H4 (cell line): ENCODE measurements at regions not wholly inside any gene's neighbourhood (a gene's known extent, or its start where the extent isn't known, plus 50 kb on each side); places are given as distances from the start of the nearest gene placed in this dataset.
A peak's percentile ranks its signal among the peaks of the same experiment; 100 is the strongest.
"Not testable (repeated sequence)": the region's sequence is repeated elsewhere in the genome, so short reads cannot be mapped to it uniquely, and the experiment has no call there.

Experiments
- DNase-seq: peaks from one replicate; pipeline ENCODE4 v3.0.0-alpha.2; 2015; ENCODE audit warnings: low spot score

- DNase-seq = no peak
These were observed 112.3 kb downstream of the MIAT start for GRCh38 chr22:26769663-26770062.

GRCh38 chr22:26770624-26771023 lies 113.2 kb downstream of the MIAT start:
- DNase-seq = no peak

DNA sequence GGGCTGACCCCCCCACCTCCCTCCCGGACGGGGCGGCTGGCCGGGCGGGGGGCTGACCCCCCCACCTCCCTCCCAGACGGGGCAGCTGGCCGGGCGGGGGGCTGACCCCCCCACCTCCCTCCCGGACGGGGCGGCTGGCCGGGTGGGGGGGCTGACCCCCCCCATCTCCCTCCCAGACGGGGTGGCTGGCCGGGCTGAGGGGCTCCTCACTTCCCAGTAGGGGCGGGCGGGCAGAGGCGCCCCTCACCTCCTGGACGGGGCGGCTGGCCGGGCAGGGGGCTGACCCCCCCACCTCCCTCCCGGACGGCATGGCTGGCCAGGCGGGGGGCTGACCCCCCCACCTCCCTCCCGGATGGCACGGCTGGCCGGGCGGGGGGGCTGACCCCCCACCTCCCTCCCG lies 115.7 kb downstream of the MIAT start:
- DNase-seq = not testable (repeated sequence)

- DNase-seq = no peak
These were observed 118.0 kb downstream of the MIAT start for GRCh38 chr22:26775394-26775793.

DNA sequence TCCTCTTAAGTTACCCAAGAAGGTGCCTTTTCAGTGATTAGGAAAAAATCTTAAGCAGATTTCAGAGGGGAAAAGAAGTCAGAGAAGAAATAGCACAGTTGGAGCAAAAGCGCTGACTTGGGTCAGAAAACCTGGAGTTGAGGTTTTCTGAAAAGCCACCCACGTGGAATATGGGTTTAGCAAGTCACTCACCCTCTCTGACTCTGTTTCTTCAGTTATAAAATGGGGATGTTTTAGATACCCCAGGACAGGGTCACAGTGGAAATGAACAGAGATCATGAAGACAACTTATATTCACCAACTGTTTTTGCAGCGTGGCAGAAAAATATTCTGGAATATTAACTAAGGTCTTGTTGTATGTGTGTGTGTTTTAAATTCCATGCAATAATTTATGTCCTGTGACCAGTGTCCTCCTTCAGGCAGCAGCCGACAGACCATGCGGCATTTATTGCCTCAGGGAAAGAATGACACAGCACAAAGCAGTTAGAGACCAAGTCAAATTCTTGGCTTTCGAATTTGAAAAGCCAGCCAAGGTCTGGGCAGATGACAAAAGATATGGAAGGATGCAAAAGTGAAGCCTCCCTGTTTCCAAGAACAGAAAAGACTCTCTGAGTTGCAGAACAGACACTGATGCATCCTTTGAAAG lies 119.9 kb downstream of the MIAT start:
- DNase-seq = peak; percentile 26

- no peak for DNase-seq
These were observed 121.0 kb downstream of the MIAT start for GRCh38 chr22:26778372-26778771.

DNA sequence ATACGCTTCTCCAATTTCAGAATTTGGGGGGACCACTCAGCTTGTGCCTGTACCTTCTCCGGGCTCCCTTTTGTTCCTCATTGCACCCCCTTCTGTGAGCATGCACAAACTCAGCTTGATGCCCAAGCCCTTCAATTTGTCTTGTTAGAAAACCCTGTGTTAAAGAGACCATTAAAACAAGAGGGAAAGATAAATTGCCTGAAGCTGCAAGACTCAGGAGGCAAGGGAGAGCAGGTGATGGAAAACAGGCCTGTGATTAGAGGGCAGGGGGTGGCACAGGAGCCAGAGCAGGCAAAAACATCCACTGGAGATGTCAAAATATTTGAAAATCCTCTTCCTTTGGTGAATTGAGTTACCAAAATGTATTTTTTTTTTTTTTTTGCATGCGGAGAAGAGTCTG lies 121.7 kb downstream of the MIAT start:
- no peak for DNase-seq

DNA sequence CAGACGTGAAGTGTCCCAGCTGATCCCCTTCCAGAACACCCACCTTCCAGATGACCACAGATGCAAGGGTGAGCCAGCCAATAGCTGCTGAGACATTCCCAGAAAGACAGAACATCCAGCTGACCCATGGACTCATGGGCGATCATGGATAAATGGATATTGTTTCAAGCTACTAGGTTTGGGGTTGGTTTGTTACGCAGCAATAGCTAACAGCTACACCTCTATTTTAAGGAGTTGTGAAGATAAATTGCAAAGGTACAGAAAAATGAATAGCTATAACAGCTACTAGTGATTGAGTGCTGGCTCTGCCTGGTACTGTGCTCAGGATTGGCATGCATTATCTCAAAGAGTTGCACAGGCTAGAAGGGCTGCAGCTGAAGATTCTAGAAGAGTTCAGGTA lies 122.5 kb downstream of the MIAT start:
- no peak for DNase-seq

DNA sequence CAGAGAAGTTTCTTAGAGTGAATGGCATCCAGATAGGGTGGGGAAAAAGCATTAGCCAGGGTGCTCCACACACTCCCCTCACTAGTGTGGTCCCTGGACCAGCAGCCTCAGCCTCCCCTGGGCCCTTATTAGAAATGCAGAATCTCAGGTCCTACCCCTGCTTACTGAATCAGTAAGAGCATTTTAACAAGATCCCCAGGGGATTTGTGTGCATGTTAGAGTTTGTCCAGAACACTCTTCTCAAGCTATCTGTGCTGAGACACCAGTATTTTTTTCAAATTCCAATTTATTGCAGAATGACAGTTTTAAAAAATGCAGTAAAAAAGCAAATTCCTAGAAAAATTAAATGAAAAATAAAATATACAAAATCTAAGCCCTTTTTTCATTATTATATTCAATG lies 123.1 kb downstream of the MIAT start:
- DNase-seq = no peak

DNA sequence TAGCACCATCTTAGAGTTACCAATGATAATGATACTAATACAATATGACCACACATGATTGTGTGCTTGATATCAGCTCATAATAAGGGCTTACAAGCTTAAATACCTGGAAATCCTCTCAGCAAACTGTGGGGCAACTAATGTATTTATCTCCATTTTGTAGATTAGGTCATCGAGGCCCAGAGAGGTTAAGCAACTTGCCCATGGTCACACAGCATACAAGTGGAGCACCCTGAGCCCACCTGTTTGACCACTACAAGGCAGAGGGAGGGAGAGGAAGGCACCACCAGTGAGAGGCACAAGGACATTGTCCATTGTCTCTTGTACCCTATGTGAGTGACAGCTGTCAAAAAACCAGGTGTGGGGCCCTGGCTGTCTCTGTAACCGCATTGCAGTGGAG lies 123.7 kb downstream of the MIAT start:
- DNase-seq = no peak

- no peak for DNase-seq
These were observed 124.2 kb downstream of the MIAT start for GRCh38 chr22:26781596-26781995.

DNA sequence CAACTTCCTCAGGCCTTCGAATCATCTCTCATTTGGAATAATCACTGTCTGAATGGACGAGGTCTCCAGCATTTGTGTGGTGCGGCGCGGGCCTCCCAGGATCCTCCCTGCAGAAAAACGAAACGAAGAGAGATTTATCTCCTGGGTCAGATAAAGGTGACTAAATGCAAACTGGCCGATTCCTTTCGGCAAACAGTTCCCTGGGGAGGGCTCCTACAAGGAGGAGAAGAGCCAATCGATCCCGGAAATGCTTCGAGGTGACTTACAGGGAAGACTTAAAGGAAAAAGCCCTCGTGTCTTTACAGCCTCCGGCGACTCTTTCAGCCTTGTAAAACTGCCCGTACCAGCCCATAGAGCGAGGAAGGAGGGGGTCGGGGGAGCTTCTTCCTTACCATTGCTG lies 126.5 kb downstream of the MIAT start:
- no peak for DNase-seq

DNA sequence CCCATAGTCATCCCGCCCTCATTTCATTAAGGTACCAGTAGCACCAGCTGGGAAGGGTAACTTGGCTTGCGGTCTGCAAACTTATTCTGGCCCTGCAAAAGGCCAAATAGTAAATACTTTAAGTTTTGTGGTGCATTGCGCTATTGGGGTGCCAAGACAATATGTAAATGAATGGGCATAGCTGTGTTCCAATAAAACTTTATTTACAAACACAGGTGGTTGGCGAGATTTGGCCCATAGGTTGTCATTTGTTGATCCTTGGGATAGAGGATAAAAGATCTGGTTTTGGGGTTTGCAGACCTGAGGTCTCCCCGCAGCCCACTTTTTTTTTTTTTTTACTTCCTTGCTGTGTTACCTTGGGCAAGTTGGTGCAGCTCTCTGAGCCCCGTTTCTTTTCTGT lies 127.4 kb downstream of the MIAT start:
- no peak for DNase-seq

GRCh38 chr22:26785932-26786331 lies 128.5 kb downstream of the MIAT start:
- no peak for DNase-seq

DNA sequence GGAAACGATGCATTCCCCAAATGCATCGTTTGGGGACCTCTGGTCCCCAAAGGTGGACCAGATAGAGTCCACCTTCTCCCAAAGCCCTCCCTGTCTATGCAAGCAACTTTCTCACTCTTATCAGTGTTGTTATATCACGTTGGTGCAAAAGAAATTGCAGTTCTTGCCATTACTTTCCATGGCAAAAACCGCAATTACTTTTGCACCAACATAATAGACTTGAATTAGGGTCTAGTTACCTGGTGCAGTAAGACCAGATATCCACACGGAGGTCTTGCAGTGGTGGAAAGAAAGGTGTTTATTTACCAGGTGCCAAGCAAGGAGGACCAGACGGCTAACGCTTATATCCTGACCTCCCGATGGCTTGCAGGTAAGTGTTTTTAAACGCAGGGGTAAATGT lies 129.0 kb downstream of the MIAT start:
- no peak for DNase-seq

GRCh38 chr22:26789951-26790350 lies 132.6 kb downstream of the MIAT start:
- no peak for DNase-seq

DNA sequence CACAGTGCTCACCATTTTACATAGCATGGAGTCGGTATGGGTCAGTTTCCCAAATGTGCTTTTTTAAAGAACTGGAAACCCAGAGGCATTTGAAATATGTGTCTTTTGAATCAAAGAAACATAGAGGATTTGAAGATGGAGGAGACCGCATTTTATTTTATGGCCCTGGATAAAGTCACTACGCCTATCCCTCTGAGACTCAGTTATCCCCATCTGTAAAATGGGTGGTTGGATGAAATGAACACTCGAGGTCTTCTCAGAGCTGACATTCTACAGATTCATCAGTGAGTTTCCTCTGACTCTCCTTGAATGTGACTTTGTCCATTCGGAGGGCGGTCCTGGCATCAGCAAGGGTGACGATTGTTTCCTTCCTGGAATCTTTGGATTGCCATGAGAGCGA lies 135.1 kb downstream of the MIAT start:
- DNase-seq = no peak

DNA sequence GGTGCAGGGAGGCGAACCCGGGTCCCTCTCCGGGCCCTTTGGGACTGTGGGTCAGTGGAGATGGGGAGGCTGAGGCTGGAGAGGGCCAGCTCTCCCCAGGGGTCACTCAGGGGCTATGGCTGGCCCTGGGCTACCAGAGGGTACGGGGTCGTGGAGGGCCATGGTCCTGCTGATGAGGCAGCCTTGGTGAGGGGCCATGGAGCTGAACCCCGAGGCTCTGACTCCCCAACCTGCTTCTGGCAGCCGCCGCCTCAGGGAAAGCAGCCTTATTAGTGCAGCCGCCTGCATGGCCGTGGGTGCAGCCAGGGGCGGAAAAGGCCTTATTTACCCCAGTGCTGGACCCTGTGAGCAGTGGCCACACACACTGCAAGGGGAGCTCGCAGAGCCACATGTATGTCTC lies 139.4 kb downstream of the MIAT start:
- no peak for DNase-seq

DNA sequence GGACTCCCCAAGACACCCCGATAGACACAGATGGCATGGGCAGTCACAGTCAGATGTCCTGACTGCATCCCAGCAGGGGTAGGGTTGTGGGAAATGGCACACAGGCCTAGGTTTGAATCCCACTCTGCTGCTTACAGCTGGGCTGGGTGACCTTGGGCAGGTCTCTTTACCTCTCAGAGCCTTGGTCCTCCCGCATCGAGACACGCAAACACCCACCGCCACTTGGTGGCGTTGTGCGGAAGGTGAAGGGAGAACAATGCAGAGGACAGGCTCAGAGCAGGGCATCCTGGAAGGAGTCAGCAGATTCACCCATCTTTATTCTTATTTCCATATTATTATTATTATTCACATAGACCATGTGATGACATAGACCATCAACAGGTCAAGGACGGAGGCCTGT lies 140.5 kb downstream of the MIAT start:
- peak; percentile 11 for DNase-seq

- DNase-seq = no peak
These were observed 141.2 kb downstream of the MIAT start for GRCh38 chr22:26798462-26799065.

DNA sequence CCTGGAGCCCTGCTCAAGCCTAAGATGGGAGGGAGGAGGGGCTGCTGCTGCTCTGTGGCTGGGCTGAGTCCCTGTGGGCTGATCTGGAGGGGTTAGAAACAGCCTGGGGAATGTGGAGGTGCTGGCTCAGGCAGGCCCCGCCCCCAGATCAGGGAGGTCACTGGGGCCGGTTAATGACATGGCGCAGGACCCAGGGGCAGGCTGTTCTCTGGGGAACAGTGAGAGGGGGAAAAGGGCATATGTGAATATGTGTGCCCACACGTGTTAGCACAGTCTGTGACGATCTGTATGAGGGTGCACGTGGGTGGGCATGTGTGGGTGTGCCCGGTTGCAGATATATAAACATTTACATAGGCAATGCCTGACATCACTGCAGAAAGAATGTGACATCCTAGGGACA lies 143.5 kb downstream of the MIAT start:
- peak; percentile 71 for DNase-seq

GRCh38 chr22:26801449-26801848 lies 144.1 kb downstream of the MIAT start:
- DNase-seq = no peak

- DNase-seq = no peak
These were observed 146.9 kb downstream of the MIAT start for GRCh38 chr22:26804315-26804714.

DNA sequence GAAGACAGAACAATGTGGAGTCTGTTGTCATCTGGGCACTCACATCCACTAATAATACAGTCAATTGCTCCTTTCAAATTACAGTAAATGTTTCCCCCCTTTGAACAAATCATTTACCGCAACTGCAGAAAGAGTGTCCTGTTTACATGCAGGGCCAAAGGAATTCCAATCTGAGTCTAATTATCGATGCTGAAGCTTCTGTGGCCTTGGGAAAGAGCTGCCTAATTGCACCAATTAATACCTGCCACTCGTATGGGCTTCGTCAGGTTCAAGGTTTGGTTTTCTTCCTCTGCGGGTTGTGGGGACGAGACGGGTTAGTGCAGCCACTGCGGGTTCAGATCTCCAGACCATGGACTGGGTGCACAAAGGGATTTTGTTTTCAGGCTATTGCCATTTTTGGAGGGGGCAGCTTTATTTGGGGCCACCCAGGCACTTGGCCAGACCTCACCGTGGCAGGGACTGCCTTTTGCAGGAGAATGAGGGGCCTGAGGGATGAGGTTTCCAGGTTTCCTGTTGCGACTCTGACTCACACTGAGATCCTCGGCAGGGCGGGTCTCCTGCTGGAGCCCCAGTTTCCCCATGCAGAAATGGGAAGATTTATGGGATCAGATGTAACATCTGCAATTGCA lies 147.6 kb downstream of the MIAT start:
- DNase-seq = peak; percentile 10
